ENCODE measurements at regions not wholly inside any gene's neighbourhood (a gene's known extent, or its start where the extent isn't known, plus 50 kb on each side); places are given as distances from the start of the nearest gene placed in this dataset.
"Not testable (repeated sequence)": the region's sequence is repeated elsewhere in the genome, so short reads cannot be mapped to it uniquely, and the experiment has no call there.

- DNase-seq = no peak
Measured at GRCh38 chr3:21995079-21995607, 244.1 kb upstream of the ZNF385D start.

- DNase-seq = no peak
Measured at GRCh38 chr3:22007368-22007767, 256.4 kb upstream of the ZNF385D start.

GRCh38 chr3:22010997-22011396 is 260.0 kb upstream of the ZNF385D start:
- DNase-seq = no peak

GRCh38 chr3:22012471-22012870 is 261.5 kb upstream of the ZNF385D start:
- DNase-seq = no peak

GRCh38 chr3:22013641-22014040 is 262.6 kb upstream of the ZNF385D start:
- no peak for DNase-seq

GRCh38 chr3:22016197-22016596 is 265.2 kb upstream of the ZNF385D start:
- DNase-seq = no peak

GRCh38 chr3:22024638-22025037 is 273.6 kb upstream of the ZNF385D start:
- not testable (repeated sequence) for DNase-seq

GRCh38 chr3:22029480-22029879 is 278.5 kb upstream of the ZNF385D start:
- no peak for DNase-seq

- no peak for DNase-seq
Measured at GRCh38 chr3:22039161-22039560, 288.2 kb upstream of the ZNF385D start.

- no peak for DNase-seq
Measured at GRCh38 chr3:22040150-22040549, 289.1 kb upstream of the ZNF385D start.

- no peak for DNase-seq
Measured at GRCh38 chr3:22045882-22046281, 294.9 kb upstream of the ZNF385D start.

- DNase-seq = no peak
Measured at GRCh38 chr3:22063500-22063899, 312.5 kb upstream of the ZNF385D start.

GRCh38 chr3:22068619-22069018 is 317.6 kb upstream of the ZNF385D start:
- DNase-seq = no peak

GRCh38 chr3:22088204-22088603 is 337.2 kb upstream of the ZNF385D start:
- no peak for DNase-seq

- DNase-seq = peak; percentile 60
Measured at GRCh38 chr3:22089284-22089683, 338.3 kb upstream of the ZNF385D start.

GRCh38 chr3:22091329-22091728 is 340.3 kb upstream of the ZNF385D start:
- DNase-seq = no peak

- no peak for DNase-seq
Measured at GRCh38 chr3:22098021-22098420, 347.0 kb upstream of the ZNF385D start.

GRCh38 chr3:22101351-22101750 is 350.3 kb upstream of the ZNF385D start:
- no peak for DNase-seq

GRCh38 chr3:22101811-22102210 is 350.8 kb upstream of the ZNF385D start:
- no peak for DNase-seq

- DNase-seq = no peak
Measured at GRCh38 chr3:22103423-22103822, 352.4 kb upstream of the ZNF385D start.

- DNase-seq = no peak
Measured at GRCh38 chr3:22106213-22106896, 355.3 kb upstream of the ZNF385D start.

- no peak for DNase-seq
Measured at GRCh38 chr3:22111226-22111625, 360.2 kb upstream of the ZNF385D start.

- DNase-seq = no peak
Measured at GRCh38 chr3:22113453-22113852, 362.4 kb upstream of the ZNF385D start.

- no peak for DNase-seq
Measured at GRCh38 chr3:22115581-22115980, 364.6 kb upstream of the ZNF385D start.

- no peak for DNase-seq
Measured at GRCh38 chr3:22117091-22117490, 366.1 kb upstream of the ZNF385D start.
